GM13976 (cell line): ENCODE measurements at regions not wholly inside any gene's neighbourhood (a gene's known extent, or its start where the extent isn't known, plus 50 kb on each side); places are given as distances from the start of the nearest gene placed in this dataset.

ENCODE experiments used
- DNase-seq: peaks from one replicate; pipeline ENCODE4 v3.0.0; 2012; ENCODE audit warnings: low spot score
- CTCF ChIP-seq: IDR thresholded peaks from 2 replicates; pipeline ENCODE4 v1.5.1; 2012; ENCODE audit warnings: borderline replicate concordance, mild to moderate bottlenecking; ENCODE audit not compliant: insufficient read depth; ENCODE audit errors: extremely low read depth, missing control alignments, control extremely low read depth
- in situ Hi-C: fragments of 300-500 bp; cut with MboI; formaldehyde crosslinking; loops from one replicate; pipeline ENCODE4 v1.12.0; 2022; ENCODE audit warnings: low sequenced_read_pairs, mixed read lengths, inconsistent platforms; ENCODE audit not compliant: unreplicated experiment

DNA sequence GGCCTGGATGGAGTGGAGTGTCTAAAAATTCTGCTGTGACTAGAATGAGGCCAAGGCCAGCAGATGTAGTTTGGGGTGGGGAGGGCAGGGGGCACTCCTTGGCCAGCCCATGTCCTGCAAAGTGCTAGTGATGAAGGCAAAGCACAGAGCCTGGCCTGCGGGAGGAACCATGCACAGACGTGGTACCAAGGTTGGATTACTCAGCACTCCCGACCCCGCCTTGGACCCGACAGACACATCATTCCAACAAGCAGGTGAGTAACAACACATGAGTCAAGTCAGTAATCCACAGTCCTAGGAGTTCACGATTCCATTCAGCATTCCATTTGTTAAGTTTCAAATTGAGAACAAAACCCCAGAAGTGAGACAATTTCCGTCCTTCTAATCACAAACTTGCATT lies 317.3 kb downstream of the TCERG1L start:
- in situ Hi-C loops: no loop called here
- TF ChIP-seq CTCF: no peak
- no peak for DNase-seq

DNA sequence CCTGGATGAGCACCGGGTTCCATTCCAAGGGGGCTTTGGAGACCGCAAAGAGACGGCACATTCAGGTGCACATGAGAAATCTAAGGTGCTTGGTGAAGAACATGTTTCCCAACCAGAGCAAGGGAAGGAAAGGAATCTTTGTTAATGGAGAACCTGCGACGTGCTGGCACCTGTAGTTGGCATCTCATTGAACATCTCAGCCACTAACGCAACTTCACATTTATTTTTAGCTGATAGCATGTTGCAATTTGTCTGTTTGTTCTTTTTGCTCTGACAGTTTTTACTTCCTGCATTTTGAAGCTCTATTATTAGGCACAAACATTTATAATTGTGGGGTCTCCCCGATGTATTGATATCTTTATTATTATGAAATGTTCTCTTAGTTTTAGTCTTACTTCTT lies 316.7 kb downstream of the TCERG1L start:
- TF ChIP-seq CTCF: no peak
- DNase-seq: no peak
- in situ Hi-C loops: no loop called here

DNA sequence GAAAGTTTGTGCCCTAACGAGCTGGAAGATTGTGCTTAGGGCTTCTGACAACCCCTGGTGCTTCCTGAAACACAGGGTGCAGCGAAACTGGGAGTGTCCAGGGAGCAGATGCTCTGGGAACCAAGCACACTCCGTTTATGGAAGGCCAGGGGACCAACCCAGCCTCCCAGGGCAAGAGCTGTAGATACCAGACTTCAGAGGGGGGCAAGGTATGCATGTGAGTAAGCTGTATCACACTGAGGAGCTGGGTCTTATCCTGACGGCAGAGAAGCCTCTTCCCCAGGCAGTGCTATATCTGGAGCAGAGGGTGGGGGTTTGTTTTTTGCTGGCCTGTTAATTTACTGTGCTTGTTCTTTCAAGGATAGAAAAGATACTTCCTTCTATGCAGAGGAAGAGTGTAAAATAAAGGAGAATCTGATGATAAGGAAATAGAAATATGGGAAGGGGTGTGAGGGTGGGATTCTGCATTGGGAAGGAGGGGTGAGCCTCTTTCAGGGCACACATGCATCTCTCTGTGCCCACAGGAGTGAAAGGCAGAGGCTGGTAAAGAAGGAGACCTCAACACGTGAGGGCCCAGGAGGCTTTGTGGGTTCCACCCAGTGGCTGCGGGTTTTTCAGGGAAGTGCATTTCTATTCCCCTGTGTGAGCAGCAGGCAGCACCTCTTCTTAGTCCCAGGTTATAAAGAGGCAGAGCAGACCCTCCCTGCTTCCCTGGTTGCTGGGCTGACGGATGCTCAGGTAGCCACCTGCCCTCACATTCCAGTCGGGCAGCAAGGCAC lies 314.1 kb downstream of the TCERG1L start:
- in situ Hi-C loops: no loop called here
- no peak for DNase-seq
- TF ChIP-seq CTCF: no peak

DNA sequence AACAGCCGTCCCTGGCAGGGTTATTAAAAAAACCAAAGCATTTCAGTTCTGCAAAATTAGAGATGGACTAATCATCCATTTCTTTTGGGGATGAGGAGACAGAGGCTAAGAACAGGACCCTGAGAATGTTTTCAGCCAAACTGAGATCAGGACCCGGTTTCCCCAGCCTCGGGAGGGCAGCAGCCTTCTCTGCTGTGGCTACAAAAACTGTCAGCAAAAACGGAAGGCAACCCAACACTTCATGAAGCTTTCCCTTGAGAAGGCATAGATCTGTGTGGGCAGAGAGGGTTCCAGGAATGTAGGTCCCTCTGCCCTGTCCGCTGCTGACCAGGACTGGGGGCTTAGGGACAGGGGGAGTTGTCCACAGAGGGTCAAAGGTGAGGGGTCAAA lies 313.5 kb downstream of the TCERG1L start:
- no peak for TF ChIP-seq CTCF
- in situ Hi-C loops: no loop called here
- no peak for DNase-seq

GRCh38 chr10:130998642-130999041 lies 312.9 kb downstream of the TCERG1L start:
- DNase-seq: no peak
- no peak for TF ChIP-seq CTCF
- in situ Hi-C loops: no loop called here

- in situ Hi-C loops: no loop called here
- no peak for TF ChIP-seq CTCF
These were observed 311.9 kb downstream of the TCERG1L start for GRCh38 chr10:130999376-131000202.

DNA sequence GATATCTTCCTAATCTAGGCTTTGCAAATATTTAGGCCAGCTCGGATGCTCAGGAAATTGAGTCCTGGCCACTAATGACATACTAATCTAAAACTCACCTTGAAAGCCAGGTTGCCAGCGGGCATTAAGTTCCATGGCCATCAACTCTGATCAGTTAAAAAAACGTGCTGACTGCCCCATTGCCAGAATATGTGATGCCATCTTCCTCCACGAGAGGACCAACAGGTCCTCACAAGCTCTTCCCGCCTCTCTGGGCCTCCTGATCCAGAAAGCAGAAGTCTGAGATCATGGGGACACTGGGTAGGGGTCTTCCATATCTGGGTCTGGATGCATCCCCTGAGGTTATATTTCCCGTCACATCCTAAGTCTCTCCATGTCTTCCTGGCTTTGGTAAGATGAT lies 311.3 kb downstream of the TCERG1L start:
- no peak for TF ChIP-seq CTCF
- DNase-seq: no peak
- in situ Hi-C loops: no loop called here

More at GRCh38 chr10:130999376-131000202, 311.9 kb downstream of the TCERG1L start:
- DNase-seq: no peak
